ENCODE measurements at regions not wholly inside any gene's neighbourhood (a gene's known extent, or its start where the extent isn't known, plus 50 kb on each side); places are given as distances from the start of the nearest gene placed in this dataset.

DNA sequence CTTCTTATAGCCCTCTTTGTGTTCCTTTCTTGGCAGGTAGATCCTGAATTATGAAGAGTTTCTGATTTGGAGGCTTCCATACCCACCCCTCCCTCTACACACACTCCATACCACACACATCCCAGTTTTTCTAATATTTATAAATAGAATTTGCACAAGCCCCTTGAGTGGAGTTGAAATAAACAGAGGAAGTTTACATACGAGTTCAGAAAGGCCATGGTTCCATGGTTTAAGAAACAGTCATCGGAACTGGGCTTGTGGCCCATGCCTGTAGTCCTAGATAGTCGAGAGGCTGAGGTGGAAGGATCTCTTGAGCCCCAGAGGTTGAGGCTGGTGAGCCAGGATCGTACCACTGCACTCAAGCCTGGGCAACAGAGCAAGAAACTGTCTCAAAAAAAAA, 62.7 kb upstream of the TANC1 start:
- DNase-seq: peak; percentile 21

DNA sequence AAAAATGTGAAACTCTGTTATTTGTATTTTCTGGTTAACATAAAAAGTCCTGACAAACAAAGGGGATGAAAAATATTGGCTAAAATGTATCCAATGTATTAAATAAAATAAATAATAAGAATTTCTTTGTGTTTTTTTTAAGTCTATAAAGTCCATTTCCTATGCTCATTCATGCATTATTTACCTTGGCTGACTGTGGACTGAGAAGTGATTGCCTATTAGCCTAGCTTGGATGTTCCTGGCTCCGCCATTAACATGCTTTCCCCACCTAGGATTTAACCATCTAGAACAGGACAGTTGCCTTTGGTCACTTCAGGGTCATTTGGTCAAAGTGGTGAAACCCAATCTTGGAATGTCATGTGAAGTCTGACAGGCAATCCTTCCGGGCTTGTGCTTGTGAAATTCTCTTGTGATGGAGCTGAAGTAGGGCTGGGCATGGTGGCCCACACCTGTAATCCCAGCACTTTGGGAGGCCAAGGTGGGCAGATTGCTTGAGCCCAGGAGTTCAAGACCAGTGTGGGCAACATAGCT, 60.4 kb upstream of the TANC1 start:
- no peak for DNase-seq

DNA sequence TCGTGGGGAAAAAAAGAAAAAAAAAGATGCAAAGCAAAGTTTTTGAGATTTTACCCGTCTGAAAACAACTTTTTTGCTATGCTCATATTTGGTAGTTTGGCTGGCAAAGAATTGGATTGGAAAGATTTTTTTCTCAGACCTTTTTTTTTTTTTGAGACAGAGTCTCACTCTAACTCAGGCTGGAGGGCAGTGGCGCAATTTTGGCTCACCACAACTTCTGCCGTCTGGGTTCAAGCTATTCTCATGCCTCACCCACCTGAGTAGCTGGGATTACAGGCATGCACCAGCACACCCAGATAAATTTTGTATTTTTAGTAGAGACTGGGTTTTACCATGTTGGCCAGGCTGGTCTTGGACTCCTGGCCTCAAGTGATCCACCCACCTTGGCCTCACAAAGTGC, 56.3 kb upstream of the TANC1 start:
- DNase-seq: no peak

DNA sequence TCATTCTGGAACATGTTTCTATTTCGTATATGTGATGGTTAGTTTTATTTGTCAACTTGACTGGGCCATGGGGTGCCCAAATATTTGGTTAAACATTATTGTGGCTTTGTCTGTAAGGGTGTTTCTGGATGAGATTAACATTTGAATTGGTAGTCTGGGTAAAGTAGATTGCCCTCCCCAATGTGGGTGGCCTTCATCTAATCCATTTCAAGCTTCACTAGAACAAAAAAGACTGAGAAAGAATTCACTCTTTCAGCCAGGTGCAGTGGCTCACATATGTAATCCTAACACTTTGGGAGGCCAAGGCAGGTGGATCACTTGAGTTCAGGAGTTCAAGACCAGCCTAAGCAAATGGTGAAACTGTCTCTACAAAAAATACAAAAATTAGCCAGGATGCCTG, 55.7 kb upstream of the TANC1 start:
- DNase-seq: no peak

DNA sequence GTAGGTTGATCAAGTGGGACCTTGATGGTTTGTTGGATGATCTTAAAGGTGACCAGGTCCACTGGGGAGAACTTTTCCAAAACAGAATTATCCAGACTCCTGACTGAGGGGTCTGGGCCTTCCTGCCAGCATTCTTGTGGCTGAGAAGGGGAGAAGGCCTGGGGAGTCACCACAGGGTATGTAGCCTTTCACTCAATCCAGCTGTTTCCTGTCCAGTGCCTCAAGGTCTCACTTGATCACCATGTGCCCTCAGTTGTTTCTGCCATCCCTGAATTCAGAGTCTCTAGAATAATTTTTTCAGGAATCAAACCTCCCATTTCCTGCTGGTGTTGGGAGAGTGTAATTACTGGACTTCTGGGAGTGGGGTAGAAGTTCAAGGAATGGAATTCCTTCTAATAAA, 54.4 kb upstream of the TANC1 start:
- DNase-seq: no peak

- peak; percentile 22 for DNase-seq
Measured at GRCh38 chr2:158914731-158915130, 53.7 kb upstream of the TANC1 start.

DNA sequence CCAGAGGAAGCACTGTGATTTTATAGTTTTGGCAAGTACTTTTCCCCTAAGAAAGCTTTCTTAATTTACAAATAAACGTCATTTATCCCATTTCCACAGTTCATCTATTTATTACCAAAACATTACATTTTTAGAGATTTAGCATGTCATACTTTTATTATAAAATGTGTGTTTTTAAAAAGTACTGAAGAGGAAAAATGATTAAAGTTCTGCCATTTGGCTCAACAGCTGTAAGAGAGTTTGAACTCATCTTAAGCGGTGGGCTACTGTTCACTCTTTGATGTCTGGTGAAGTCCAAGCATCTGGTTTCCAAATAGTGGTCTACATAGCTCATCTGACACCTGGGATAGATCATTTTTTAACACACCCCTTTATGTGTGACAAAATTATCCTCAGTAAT, 51.3 kb upstream of the TANC1 start:
- no peak for DNase-seq

- no peak for DNase-seq
Measured at GRCh38 chr2:158918452-158918851, 50.0 kb upstream of the TANC1 start.

Measured in HCEC 1CT (cell line).